Body of pancreas (tissue), 4 donors: ENCODE measurements at regions not wholly inside any gene's neighbourhood (a gene's known extent, or its start where the extent isn't known, plus 50 kb on each side); places are given as distances from the start of the nearest gene placed in this dataset.

Experiments used
- POLR2A ChIP-seq, 3 donors: fragments of 450-650 bp; IDR thresholded peaks; one replicate each; pipeline ENCODE4 v1.6.1; 2016; ENCODE audit warnings: antibody characterized with exemption in 3 of 3, mild to moderate bottlenecking in 2 of 3
- TF ChIP-seq, protein P1 (sequence below), 7 experiments: fragments of 450-650 bp in 4 of 7; fragments of 200-600 bp in 3 of 7; sonication (generic) in 3 of 7; IDR thresholded peaks; one replicate each; pipeline ENCODE4 v1.5.1; 2016 to 2019; ENCODE audit warnings: antibody characterized with exemption in 7 of 7

DNA sequence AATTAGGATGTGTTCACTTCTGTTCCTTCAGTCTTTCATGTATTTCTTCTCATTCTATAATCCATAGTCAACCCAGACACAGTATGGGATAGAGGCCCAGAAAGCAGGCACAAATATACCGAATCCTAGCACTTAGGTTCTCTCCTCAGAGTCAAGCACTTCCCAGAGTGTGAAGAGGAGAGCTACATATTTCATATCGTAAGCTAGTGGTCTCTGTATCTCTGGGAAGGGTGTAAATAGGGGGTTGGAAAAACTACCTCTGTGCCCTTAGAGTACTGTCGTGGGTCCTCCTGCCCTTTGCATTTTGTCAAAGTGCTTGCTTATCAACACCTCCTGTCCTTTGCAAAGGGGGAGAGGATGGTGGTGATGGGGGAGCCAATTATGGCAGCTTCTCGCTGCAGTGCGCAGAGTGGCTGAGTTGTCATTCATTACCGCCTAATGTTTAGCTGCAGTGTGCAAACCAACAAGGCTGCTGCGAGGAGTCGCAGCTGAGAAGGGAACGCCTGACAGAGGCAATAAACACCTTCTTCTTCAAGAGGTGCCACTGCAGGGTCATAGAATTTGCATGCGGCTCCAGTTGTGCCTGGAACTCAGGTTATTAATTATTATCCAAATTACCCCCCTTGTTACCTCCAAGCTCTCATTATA, 182.7 kb downstream of the NUF2 start:
- TF ChIP-seq, protein P1, sequence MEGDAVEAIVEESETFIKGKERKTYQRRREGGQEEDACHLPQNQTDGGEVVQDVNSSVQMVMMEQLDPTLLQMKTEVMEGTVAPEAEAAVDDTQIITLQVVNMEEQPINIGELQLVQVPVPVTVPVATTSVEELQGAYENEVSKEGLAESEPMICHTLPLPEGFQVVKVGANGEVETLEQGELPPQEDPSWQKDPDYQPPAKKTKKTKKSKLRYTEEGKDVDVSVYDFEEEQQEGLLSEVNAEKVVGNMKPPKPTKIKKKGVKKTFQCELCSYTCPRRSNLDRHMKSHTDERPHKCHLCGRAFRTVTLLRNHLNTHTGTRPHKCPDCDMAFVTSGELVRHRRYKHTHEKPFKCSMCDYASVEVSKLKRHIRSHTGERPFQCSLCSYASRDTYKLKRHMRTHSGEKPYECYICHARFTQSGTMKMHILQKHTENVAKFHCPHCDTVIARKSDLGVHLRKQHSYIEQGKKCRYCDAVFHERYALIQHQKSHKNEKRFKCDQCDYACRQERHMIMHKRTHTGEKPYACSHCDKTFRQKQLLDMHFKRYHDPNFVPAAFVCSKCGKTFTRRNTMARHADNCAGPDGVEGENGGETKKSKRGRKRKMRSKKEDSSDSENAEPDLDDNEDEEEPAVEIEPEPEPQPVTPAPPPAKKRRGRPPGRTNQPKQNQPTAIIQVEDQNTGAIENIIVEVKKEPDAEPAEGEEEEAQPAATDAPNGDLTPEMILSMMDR (IDR thresholded peaks at IDR 0.05): no peak
- TF ChIP-seq POLR2A (IDR thresholded peaks at IDR 0.05): no peak
